GM21737 (cell line): ENCODE measurements at regions not wholly inside any gene's neighbourhood (a gene's known extent, or its start where the extent isn't known, plus 50 kb on each side); places are given as distances from the start of the nearest gene placed in this dataset.

Experiments
- ATAC-seq: cut with Tn5 transposase; IDR thresholded peaks from one replicate; pipeline ENCODE4 v1.9.1; 2021; ENCODE audit warnings: mild to moderate bottlenecking, moderate library complexity; ENCODE audit not compliant: unreplicated experiment

DNA sequence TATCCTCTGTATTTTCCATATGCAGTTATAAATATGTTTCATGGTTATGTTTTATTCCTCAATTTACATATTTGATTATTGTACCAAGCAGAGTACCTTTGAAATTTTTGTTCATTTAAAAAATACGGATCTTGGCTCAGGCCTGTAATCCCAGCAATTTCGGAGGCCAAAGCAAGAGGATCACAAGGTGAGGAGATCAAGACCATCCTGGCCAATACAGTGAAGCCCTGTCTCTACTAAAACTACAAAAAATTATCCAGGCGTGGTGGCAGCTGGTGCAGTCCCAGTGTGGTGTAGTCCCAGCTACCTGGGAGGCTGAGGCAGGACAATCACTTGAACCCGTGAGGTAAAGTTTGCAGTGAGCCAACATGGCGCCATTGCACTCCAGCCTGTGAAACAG is 251.2 kb upstream of the TPTE start:
- peak; percentile 75 for ATAC-seq

DNA sequence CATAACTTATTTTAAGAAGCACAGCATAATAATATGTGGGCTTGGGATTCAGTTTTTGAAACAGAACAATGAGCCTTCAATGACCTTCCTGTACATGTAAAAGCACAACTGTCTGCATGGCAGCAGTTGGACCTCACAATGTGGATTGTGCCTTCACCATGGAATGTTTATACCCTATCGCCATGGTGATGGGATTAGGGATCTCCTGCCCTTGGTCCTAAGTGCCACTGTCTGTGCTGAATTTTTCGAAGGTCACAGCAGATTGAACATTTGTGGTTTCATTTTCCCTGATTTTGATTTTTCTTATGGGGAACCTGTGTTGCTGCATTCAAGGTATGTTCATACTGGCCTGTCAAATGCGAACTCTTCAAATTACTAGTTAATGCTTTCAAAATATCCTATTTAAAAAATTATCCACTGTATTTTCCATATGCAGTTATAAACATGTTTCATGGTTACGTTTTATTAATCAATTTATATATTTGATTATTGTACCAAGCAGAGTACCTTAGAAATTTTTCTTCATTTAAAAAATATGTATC is 249.6 kb upstream of the TPTE start:
- peak; percentile 24 for ATAC-seq

DNA sequence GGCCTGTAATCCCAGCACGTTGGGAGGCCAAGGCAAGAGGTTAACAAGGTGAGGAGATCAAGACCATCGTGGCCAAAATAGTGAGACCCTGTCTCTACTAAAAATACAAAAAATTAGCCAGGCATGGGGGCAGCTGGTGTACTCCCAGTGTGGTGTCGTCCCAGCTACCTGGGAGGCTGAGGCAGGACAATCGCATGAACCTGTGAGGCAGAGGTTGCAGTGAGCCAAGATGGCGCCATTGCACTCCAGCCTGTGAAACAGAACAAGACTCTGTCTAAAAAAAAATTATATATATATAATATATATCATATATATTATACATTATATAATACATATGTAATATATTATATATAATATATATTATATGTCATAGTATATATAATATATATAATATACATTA is 249.2 kb upstream of the TPTE start:
- peak; percentile 81 for ATAC-seq

DNA sequence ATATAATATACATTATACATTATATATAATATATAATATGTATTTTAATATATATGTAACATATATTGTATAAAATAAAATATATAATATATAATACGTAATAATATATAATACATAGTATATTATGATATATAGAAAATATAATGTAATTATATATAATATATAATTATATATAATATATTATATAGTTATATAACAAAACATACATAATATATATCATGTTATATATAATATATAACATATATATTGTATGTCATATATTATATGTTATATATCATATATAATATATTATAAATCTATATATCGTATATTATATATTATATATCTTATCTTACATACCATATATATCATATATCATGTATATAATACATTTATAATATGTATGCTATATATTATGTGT is 248.2 kb upstream of the TPTE start:
- ATAC-seq: no peak

DNA sequence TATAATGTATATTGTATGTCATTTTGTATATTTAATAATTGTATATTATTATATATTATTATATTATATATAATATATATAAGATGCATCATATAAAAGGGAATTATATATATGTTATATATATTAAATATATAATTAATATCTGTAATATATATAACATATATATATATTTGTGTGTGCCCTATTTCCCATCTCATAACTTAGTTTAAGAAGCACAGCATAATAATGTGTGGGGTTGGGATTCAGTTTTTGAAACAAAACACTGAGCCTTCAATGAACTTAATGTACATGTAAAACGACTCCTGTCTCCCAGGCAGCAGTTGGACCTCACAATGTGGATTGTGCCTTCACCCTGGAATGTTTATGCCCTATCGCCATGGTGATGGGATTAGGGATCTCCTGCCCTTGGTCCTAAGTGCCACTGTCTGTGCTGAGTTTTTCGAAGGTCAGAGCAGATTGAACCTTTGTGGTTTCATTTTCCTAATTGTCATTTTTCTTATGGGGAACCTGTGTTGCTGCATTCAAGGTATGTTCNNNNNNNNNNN is 247.5 kb upstream of the TPTE start:
- peak; percentile 57 for ATAC-seq
